ENCODE measurements at regions not wholly inside any gene's neighbourhood (a gene's known extent, or its start where the extent isn't known, plus 50 kb on each side); places are given as distances from the start of the nearest gene placed in this dataset.

DNA sequence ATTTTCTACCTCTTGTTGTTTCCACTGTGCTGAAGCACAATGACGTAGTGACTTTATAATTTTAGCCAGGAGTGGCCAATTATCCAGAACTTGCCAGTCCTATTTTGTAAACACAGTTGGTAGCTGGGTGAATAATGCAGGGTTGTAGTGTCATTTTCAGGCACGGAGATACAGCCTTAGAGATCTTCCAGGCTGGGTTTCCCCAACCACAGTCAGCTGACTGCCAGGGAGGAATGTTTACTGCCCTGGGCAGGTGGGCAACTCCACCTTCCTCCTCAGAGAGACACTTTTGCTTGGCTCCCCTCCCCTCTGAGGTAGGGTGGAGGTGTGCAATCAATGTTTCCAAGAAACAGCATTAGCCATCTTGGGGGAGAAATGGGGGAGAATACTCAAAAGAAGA is 228.1 kb upstream of the NR4A3 start:
- no peak overlapping the region for H3K9ac ChIP-seq (ENCODE audit: insufficient read depth, low read depth, low read length)
- FAIRE-seq (no peak), DNase-seq (ENCODE audit: low spot score) (no peak), ATAC-seq (no peak)
- POLR2A ChIA-PET, result no interaction called here
- no peaks in the 10 kb centered on the region for H4K20me1 ChIP-seq (ENCODE audit: insufficient read depth, low read length)
- H3K4me2 ChIP-seq (ENCODE audit: low read depth, low read length), result no peak overlapping the region
- H3K9me3 ChIP-seq (ENCODE audit: low read length), result no peaks in the 10 kb centered on the region
- no peaks in the 10 kb centered on the region for H3K4me1 ChIP-seq (ENCODE audit: insufficient read depth, low read length)
- no peaks in the 10 kb centered on the region for H3K79me2 ChIP-seq (ENCODE audit: insufficient read depth, low read length)
- peaks cover 0 to 1% of the 10 kb centered on the region in 2 experiments; a peak in 1 of 5 replicates for H3K27me3 ChIP-seq (ENCODE audit: control insufficient read depth in 1 of 2, insufficient read depth in 2 of 2, low read length in 2 of 2)
- no peak overlapping the region for H3K4me3 ChIP-seq (replicated peaks in 1 of 3; ENCODE audit: insufficient read depth in 1 of 3, low read depth in 2 of 3, low read length in 3 of 3)
- no peak overlapping the region for H3K27ac ChIP-seq (ENCODE audit: extremely low read length, insufficient read depth, low read length)
- TF ChIP-seq ZNF777 (CRISPR knock-in tag; IDR thresholded peaks at IDR 0.05), result no peak
- no peak for TF ChIP-seq HNF4A (CRISPR knock-in tag; IDR thresholded peaks at IDR 0.05)
- no peak for TF ChIP-seq KLF16 (CRISPR knock-in tag; IDR thresholded peaks at IDR 0.05)
- no peak for TF ChIP-seq ZNF558 (CRISPR knock-in tag; IDR thresholded peaks at IDR 0.05; ENCODE audit: borderline replicate concordance)
- TF ChIP-seq RFXANK (CRISPR knock-in tag; IDR thresholded peaks at IDR 0.05), result no peak
- no peak for TF ChIP-seq ZNF564 (CRISPR knock-in tag; IDR thresholded peaks at IDR 0.05)
- no peak for TF ChIP-seq XBP1 (CRISPR knock-in tag; IDR thresholded peaks at IDR 0.05)
- TF ChIP-seq HOXA3 (CRISPR knock-in tag; IDR thresholded peaks at IDR 0.05), result no peak
- CTCF ChIA-PET (ENCODE audit: low intra/inter-chr PET ratio, low total read pairs), result no interaction called here
- no peak overlapping the region for H2AFZ ChIP-seq (ENCODE audit: low read length)
- no peaks in the 10 kb centered on the region for H3K36me3 ChIP-seq (replicated peaks in 1 of 2; ENCODE audit: control insufficient read depth in 1 of 2, insufficient read depth in 2 of 2, low read length in 2 of 2)
- in situ Hi-C loops (cut with HindIII; ENCODE audit: extremely low pct_ligation_motif_present, low pct_unique_long_range_greater_than_20kb) (no loop called here), intact Hi-C loops (cut with micrococcal nuclease; ENCODE audit: unreplicated experiment) (no loop called here)
- WGBS (ENCODE audit: low lambda C conversion rate), result 13% methylated on average over 2 of the region's 2 CpGs
- BruUV-seq (replicated peaks), result no TSS peak

DNA sequence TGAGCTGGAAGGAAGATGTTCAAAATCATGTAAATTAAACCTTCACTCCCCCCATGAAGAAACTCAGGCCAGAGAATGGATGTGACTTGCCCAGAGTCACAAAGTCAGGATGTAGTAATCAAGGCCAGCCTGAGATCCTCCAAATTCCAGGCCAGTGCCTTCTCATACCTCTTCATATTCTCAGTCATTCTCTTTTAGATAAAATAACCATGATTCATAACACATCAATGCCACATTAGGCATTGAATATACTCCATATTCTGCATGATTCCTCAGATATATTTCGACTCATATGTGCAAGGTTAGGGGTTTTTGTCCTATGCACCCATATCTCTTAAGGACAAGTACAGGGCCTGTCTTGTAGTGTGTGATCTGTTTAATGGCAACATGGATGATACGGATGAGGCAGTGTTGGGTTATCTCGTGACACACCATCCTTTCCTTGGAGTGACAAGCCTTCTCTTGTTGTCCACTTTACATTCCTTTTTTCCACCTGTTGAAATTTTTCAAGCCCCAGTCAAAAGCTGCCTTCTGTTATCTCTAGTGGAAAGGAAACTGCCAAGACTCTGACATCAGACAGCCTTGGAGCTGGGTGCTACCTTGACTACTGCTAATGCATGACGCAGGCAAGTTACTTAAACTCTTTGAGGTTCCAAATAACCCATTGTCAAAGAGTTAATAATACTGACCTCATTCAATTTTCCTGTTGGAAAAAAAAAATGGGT is 227.5 kb upstream of the NR4A3 start:
- Histone ChIP-seq H3K79me2 (ENCODE audit: insufficient read depth, low read length) (no peaks in the 10 kb centered on the region), H3K4me3 (replicated peaks in 1 of 3; ENCODE audit: insufficient read depth in 1 of 3, low read depth in 2 of 3, low read length in 3 of 3) (no peak overlapping the region), H3K9ac (ENCODE audit: insufficient read depth, low read depth, low read length) (no peak overlapping the region), H3K27ac (ENCODE audit: extremely low read length, insufficient read depth, low read length) (no peak overlapping the region), H3K4me2 (ENCODE audit: low read depth, low read length) (no peak overlapping the region), H2AFZ (ENCODE audit: low read length) (no peak overlapping the region), H3K36me3 (replicated peaks in 1 of 2; ENCODE audit: control insufficient read depth in 1 of 2, insufficient read depth in 2 of 2, low read length in 2 of 2) (no peaks in the 10 kb centered on the region), H4K20me1 (ENCODE audit: insufficient read depth, low read length) (no peaks in the 10 kb centered on the region), H3K4me1 (ENCODE audit: insufficient read depth, low read length) (no peaks in the 10 kb centered on the region), H3K27me3 (ENCODE audit: control insufficient read depth in 1 of 2, insufficient read depth in 2 of 2, low read length in 2 of 2) (no peaks in the 10 kb centered on the region; a peak in 1 of 5 replicates), H3K9me3 (ENCODE audit: low read length) (no peaks in the 10 kb centered on the region)
- DNase-seq (ENCODE audit: low spot score) (no peak), ATAC-seq (no peak), FAIRE-seq (no peak)
- BruUV-seq (replicated peaks), result no TSS peak
- POLR2A ChIA-PET, result no interaction called here
- CTCF ChIA-PET (ENCODE audit: low intra/inter-chr PET ratio, low total read pairs), result no interaction called here
- in situ Hi-C loops (cut with HindIII; ENCODE audit: extremely low pct_ligation_motif_present, low pct_unique_long_range_greater_than_20kb) (no loop called here), intact Hi-C loops (cut with micrococcal nuclease; ENCODE audit: unreplicated experiment) (no loop called here)
- 11% methylated on average over 4 of the region's 4 CpGs for WGBS (ENCODE audit: low lambda C conversion rate)
- TF ChIP-seq PHB2 (IDR thresholded peaks at IDR 0.05; ENCODE audit: partially characterized antibody) (no peak), ZNF543 (CRISPR knock-in tag; IDR thresholded peaks at IDR 0.05) (no peak), ZNF333 (CRISPR knock-in tag; IDR thresholded peaks at IDR 0.05; ENCODE audit: borderline replicate concordance) (no peak), ZNF850 (CRISPR knock-in tag; conservative IDR thresholded peaks at IDR 0.05) (no peak), NFRKB (IDR thresholded peaks at IDR 0.05) (no peak), CCDC6 (CRISPR knock-in tag; IDR thresholded peaks at IDR 0.05) (no peak), ZNF768 (CRISPR knock-in tag; IDR thresholded peaks at IDR 0.05) (no peak), ZNF10 (CRISPR knock-in tag; IDR thresholded peaks at IDR 0.05; ENCODE audit: borderline replicate concordance, low read depth) (no peak), ZBTB21 (CRISPR knock-in tag; IDR thresholded peaks at IDR 0.05) (no peak)
- TF ChIP-seq, protein P1, sequence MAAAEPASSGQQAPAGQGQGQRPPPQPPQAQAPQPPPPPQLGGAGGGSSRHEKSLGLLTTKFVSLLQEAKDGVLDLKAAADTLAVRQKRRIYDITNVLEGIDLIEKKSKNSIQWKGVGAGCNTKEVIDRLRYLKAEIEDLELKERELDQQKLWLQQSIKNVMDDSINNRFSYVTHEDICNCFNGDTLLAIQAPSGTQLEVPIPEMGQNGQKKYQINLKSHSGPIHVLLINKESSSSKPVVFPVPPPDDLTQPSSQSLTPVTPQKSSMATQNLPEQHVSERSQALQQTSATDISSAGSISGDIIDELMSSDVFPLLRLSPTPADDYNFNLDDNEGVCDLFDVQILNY (CRISPR knock-in tag; conservative IDR thresholded peaks at IDR 0.05), result no peak
- TF ChIP-seq, protein P2, sequence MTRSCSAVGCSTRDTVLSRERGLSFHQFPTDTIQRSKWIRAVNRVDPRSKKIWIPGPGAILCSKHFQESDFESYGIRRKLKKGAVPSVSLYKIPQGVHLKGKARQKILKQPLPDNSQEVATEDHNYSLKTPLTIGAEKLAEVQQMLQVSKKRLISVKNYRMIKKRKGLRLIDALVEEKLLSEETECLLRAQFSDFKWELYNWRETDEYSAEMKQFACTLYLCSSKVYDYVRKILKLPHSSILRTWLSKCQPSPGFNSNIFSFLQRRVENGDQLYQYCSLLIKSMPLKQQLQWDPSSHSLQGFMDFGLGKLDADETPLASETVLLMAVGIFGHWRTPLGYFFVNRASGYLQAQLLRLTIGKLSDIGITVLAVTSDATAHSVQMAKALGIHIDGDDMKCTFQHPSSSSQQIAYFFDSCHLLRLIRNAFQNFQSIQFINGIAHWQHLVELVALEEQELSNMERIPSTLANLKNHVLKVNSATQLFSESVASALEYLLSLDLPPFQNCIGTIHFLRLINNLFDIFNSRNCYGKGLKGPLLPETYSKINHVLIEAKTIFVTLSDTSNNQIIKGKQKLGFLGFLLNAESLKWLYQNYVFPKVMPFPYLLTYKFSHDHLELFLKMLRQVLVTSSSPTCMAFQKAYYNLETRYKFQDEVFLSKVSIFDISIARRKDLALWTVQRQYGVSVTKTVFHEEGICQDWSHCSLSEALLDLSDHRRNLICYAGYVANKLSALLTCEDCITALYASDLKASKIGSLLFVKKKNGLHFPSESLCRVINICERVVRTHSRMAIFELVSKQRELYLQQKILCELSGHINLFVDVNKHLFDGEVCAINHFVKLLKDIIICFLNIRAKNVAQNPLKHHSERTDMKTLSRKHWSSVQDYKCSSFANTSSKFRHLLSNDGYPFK (CRISPR knock-in tag; IDR thresholded peaks at IDR 0.05; ENCODE audit: borderline replicate concordance), result no peak
